ENCODE measurements at regions not wholly inside any gene's neighbourhood (a gene's known extent, or its start where the extent isn't known, plus 50 kb on each side); places are given as distances from the start of the nearest gene placed in this dataset.

DNA sequence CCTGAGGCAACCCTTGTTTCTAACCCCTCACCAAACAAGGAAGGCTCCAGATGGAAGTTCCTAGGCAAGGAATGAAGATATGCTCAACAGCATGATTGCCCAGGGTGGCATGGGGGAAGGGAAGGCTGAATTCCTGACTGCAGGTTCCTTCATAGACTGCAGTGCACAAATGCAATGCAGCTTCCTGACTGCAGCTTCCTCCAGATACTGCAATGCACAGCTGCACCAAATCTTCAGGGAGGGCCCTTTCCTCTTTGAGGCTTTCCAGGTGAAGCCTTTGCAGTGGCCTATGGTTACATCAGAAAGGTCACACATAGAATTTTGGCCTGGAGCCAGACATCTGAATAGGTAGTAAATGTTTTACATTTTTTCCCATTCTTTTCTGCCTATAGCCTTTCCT is 58.8 kb upstream of the DYNAP start:
- no peak for DNase-seq (ENCODE audit: low spot score)

DNA sequence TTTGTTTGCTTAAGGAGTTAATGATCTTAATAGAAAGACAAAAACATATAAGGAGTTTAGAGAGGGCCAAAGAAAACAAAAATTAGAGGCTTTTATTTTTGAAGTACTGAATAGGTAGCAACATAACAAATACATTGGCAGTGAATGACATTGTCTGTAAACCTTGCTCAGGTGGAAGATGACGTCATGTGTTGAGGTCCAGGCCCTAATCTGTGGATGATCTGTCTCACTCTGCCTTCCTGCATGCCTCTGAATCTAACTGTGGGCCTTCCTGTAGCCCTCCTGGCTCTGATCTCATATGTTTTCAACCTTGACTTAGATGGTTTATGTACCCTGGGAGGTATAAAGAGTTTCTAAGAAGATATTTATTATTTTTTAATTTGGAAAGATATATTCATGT is 58.1 kb upstream of the DYNAP start:
- DNase-seq (ENCODE audit: low spot score), result no peak
